ENCODE measurements at regions not wholly inside any gene's neighbourhood (a gene's known extent, or its start where the extent isn't known, plus 50 kb on each side); places are given as distances from the start of the nearest gene placed in this dataset.
"Not testable (repeated sequence)": the region's sequence is repeated elsewhere in the genome, so short reads cannot be mapped to it uniquely, and the experiment has no call there.

- TF ChIP-seq, protein P1, sequence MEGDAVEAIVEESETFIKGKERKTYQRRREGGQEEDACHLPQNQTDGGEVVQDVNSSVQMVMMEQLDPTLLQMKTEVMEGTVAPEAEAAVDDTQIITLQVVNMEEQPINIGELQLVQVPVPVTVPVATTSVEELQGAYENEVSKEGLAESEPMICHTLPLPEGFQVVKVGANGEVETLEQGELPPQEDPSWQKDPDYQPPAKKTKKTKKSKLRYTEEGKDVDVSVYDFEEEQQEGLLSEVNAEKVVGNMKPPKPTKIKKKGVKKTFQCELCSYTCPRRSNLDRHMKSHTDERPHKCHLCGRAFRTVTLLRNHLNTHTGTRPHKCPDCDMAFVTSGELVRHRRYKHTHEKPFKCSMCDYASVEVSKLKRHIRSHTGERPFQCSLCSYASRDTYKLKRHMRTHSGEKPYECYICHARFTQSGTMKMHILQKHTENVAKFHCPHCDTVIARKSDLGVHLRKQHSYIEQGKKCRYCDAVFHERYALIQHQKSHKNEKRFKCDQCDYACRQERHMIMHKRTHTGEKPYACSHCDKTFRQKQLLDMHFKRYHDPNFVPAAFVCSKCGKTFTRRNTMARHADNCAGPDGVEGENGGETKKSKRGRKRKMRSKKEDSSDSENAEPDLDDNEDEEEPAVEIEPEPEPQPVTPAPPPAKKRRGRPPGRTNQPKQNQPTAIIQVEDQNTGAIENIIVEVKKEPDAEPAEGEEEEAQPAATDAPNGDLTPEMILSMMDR (IDR thresholded peaks at IDR 0.05; ENCODE audit: insufficient read depth, low read depth, low read length, missing control alignments): no peak
- H3K4me3 ChIP-seq (ENCODE audit: low read length): no peak overlapping the region
- peak; percentile 8 for DNase-seq (ENCODE audit: low read depth)
Measured at GRCh38 chr14:89473989-89474388, 57.0 kb upstream of the FOXN3 start.

DNA sequence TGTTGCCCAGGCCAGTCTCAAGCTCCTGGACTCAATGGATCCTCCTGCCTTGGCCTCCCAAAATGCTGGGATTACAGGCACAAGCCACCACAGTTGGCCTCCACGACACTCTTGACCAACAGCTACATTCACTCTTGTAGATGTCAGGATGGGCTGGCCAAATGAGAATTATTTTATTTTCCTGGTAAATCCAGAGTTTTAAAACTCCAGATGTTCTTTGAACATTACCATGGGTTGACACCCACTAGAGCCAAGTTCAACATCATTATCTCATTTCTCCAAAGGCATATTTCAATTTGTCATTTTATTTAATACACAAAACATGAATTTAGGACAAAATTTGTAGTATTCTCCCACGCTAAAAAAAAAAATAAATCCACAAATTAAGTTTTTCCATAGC, 56.5 kb upstream of the FOXN3 start:
- TF ChIP-seq, protein P1 (IDR thresholded peaks at IDR 0.05; ENCODE audit: insufficient read depth, low read depth, low read length, missing control alignments): no peak
- H3K4me3 ChIP-seq (ENCODE audit: low read length): no peak overlapping the region
- DNase-seq (ENCODE audit: low read depth): no peak

DNA sequence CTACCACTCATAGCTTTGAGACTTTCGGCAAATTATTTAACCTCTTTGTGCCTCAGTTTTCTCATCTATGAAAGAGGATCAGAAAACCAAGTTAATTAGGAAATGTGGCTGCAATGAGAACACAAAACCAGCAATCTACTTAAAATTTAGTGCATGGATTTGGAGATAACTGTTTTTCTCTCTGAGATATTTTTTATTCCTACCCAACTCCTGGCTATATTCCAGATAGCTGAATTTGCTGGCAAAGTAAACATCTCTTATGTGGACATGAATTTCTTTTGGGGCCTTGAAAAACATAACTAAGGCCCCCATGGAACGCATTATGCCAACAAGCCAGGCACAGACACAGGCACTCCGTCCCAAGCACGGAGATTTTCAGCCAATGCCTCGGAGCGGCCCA, 53.4 kb upstream of the FOXN3 start:
- no peak overlapping the region for H3K4me3 ChIP-seq (ENCODE audit: low read length)
- DNase-seq (ENCODE audit: low read depth): no peak
- TF ChIP-seq, protein P1 (IDR thresholded peaks at IDR 0.05; ENCODE audit: insufficient read depth, low read depth, low read length, missing control alignments): no peak

DNA sequence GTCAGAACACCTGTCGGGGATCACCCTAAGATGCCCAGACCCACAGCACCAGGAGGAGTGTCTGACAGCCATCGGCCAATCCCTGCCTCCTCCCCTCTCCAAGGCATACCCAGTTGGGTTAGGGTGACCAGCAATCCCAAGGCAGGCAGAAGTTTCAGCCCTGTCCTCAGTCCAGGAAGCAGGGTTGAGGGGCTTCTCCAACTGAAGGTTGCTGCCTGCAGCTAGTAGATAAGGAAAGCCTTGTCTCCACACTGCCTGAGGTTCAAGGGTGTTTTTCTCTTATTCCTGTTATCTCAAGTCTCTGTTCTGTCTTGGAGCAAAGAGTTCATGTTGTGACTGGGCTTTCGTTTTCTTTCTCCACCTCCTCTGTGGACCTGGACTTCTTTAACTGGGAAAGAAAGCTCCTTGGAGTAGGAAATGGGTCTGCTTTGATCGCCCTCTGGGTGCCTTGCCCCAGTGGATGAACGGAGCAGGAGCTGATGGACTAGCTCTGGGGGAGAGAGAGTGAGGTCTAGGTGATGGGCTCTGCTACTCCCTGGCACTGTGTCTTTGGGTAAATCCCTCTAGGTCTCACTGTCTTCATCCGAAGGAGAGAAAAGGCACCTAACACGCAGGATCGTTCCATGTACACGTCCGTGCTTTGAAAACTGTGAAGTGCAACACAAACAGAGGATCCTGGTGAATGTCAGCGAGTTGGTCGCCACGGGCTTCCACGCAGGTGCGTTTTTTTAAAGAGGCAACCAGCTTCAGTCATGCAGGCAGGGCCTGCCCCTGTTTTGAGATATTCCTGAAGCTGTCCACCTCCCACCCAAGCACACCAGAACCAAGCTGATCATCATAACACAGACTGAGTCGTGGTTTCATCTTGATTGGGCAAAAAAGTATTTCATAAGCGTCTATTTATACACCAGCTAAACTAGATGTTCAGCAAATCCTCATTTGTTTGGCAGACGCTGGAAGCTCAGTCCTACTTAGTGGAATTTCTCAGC, 52.5 kb upstream of the FOXN3 start:
- peak; percentile 24 for DNase-seq (ENCODE audit: low read depth)
- H3K4me3 ChIP-seq (ENCODE audit: low read length): no peak overlapping the region
- TF ChIP-seq, protein P1 (IDR thresholded peaks at IDR 0.05; ENCODE audit: insufficient read depth, low read depth, low read length, missing control alignments): no peak

- TF ChIP-seq, protein P1 (IDR thresholded peaks at IDR 0.05; ENCODE audit: insufficient read depth, low read depth, low read length, missing control alignments): no peak
- H3K4me3 ChIP-seq (ENCODE audit: low read length): no peak overlapping the region
- DNase-seq (ENCODE audit: low read depth): no peak
Measured at GRCh38 chr14:89468566-89468965, 51.5 kb upstream of the FOXN3 start.

- H3K4me3 ChIP-seq (ENCODE audit: low read length); DNase-seq (ENCODE audit: low read depth): not testable (repeated sequence)
Measured at GRCh38 chr14:89468030-89468429, 51.0 kb upstream of the FOXN3 start.

GRCh38 chr14:89466944-89467343, 49.9 kb upstream of the FOXN3 start:
- TF ChIP-seq, protein P1 (IDR thresholded peaks at IDR 0.05; ENCODE audit: insufficient read depth, low read depth, low read length, missing control alignments): no peak
- no peak overlapping the region for H3K4me3 ChIP-seq (ENCODE audit: low read length)
- peak; percentile 71 for DNase-seq (ENCODE audit: low read depth)
